ENCODE measurements at regions not wholly inside any gene's neighbourhood (a gene's known extent, or its start where the extent isn't known, plus 50 kb on each side); places are given as distances from the start of the nearest gene placed in this dataset.

DNA sequence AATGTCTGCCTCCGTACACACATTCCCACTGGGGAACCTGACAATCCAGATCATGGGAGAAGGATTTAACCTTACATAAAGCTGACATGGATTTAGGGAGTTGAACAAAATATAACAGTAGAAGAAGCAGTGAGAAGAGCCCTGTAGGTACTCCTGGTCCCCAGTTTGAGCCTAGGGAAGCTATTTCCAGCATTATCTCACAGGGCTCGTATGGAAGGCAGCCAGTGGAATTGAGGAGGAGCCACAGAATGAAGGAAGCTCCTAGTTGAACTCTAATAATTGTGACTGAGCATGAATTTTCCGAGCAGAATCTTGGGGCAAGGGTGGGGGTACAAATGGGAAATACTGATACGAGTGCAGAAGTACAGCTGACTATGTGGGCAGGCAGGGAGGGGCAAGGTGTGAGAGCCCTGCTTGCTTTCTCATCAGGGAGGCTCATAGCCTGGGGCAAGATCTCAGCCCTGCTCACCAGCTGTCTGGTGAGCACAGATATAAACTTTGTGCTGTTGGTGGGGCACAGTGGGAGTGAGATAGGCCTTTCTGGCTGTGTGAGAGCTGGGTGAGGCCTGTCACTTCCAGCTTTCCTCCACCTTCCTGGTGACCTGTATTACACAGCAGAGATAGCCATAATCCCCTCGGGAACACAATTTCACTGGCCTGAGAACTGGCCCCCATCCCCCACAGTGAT is 290.7 kb upstream of the IL12B start:
- H3K27me3 ChIP-seq (ENCODE audit: control insufficient read depth in 1 of 2, insufficient read depth in 2 of 2, low read length in 1 of 2) = no peaks in the 10 kb centered on the region
- H3K4me1 ChIP-seq (ENCODE audit: control insufficient read depth in 1 of 2, insufficient read depth in 2 of 2, low read length in 2 of 2) = peaks cover 0 to 3% of the 10 kb centered on the region in 2 donors
- no peaks in the 10 kb centered on the region for H3K36me3 ChIP-seq (ENCODE audit: control insufficient read depth in 1 of 2, insufficient read depth in 2 of 2, low read length in 1 of 2)
- H3K4me3 ChIP-seq (ENCODE audit: low read length in 2 of 2) = no peak overlapping the region
- DNase-seq (no peak), ATAC-seq (ENCODE audit: low FRiP score) (no peak)
- no peaks in the 10 kb centered on the region for H3K9me3 ChIP-seq (ENCODE audit: control insufficient read depth, low read length)
- H3K27ac ChIP-seq (ENCODE audit: low read depth in 1 of 2, low read length in 2 of 2) = no peak overlapping the region
- intact Hi-C loops (cut with DNase I) = no loop called here
- WGBS, 2 donors = 70 to 84% methylated on average over 5 of the region's 5 CpGs

DNA sequence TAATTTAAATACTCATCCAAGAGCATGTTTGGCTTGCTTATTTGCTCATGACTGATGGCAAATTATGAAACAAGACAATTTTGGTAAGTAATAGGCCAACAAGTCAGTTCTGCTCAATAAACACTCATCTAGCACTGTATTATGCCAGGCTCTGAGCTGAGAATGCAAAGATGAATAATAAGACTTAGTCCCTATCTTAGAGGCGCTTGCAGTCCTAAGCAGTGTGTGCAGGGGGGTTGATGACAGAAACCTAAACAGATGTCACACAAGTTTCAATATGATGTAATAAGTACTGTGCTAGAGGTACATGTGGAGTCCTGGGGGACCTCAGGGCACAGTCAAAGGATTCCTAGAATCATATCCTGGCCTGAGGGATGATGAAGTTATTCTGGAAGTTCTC is 287.6 kb upstream of the ADRA1B start:
- no peak for ATAC-seq (ENCODE audit: low FRiP score)
- WGBS, 2 donors = 84 to 96% methylated on average over 1 of the region's 1 CpG
- H3K4me3 ChIP-seq (ENCODE audit: low read length in 2 of 2) = no peak overlapping the region

DNA sequence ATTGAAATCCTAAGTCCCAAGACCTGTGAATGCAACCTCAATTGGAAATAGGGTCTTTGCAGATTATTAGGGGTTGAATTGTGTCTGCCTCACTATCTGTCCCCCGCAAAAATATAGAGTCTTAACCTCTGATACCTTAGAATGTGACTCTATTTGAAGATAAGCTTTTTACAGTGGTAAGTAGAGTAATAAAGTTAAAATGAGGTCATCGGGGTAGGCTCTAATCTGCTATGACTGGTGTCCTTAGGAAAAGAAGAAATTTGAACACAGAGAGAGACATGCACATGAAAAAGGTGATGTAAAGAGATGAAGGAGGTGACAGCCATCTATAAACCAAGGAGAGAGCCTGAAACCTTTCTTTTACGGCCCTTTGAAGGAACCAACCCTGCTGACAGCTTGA is 287.1 kb upstream of the ADRA1B start:
- H3K36me3 ChIP-seq (ENCODE audit: control insufficient read depth in 1 of 2, insufficient read depth in 2 of 2, low read length in 1 of 2) = no peaks in the 10 kb centered on the region
- DNase-seq (no peak), ATAC-seq (ENCODE audit: low FRiP score) (no peak)
- no peaks in the 10 kb centered on the region for H3K27me3 ChIP-seq (ENCODE audit: control insufficient read depth in 1 of 2, insufficient read depth in 2 of 2, low read length in 1 of 2)
- no peaks in the 10 kb centered on the region for H3K4me1 ChIP-seq (ENCODE audit: control insufficient read depth in 1 of 2, insufficient read depth in 2 of 2, low read length in 2 of 2)
- H3K9me3 ChIP-seq (ENCODE audit: control insufficient read depth, low read length) = no peaks in the 10 kb centered on the region
- H3K4me3 ChIP-seq (ENCODE audit: low read length in 2 of 2) = no peak overlapping the region
- intact Hi-C loops (cut with DNase I) = no loop called here
- H3K27ac ChIP-seq (ENCODE audit: low read depth in 1 of 2, low read length in 2 of 2) = no peak overlapping the region
- WGBS, 2 donors = 82 to 86% methylated on average over 3 of the region's 3 CpGs

More for the DNA sequence above, 287.6 kb upstream of the ADRA1B start:
- intact Hi-C loops (cut with DNase I) = no loop called here
- Histone ChIP-seq H3K27ac (ENCODE audit: low read depth in 1 of 2, low read length in 2 of 2) (no peak overlapping the region), H3K9me3 (ENCODE audit: control insufficient read depth, low read length) (no peaks in the 10 kb centered on the region), H3K27me3 (ENCODE audit: control insufficient read depth in 1 of 2, insufficient read depth in 2 of 2, low read length in 1 of 2) (no peaks in the 10 kb centered on the region), H3K4me1 (ENCODE audit: control insufficient read depth in 1 of 2, insufficient read depth in 2 of 2, low read length in 2 of 2) (no peaks in the 10 kb centered on the region), H3K36me3 (ENCODE audit: control insufficient read depth in 1 of 2, insufficient read depth in 2 of 2, low read length in 1 of 2) (no peaks in the 10 kb centered on the region)
- DNase-seq = no peak

DNA sequence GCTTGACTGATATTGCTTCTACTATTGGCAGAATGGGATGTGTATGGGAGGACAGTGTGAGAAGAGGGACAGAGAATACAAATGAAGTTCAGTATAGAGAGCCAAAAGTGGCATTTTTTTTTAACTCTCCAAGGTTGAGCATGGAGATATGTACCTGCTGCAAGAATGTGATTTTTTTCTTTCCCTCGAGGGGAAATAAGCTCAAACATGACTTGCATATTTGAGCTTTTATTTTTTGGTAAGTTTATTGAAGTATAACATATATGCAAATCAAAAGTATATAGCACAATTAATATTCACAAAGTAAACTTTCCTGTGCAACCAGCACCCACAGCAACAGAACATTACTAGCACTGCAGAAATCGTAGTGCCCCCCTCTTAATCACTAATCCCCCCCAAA is 285.7 kb upstream of the ADRA1B start:
- no peak for ATAC-seq (ENCODE audit: low FRiP score)
- no peak overlapping the region for H3K27ac ChIP-seq (ENCODE audit: low read depth in 1 of 2, low read length in 2 of 2)
- H3K36me3 ChIP-seq (ENCODE audit: control insufficient read depth in 1 of 2, insufficient read depth in 2 of 2, low read length in 1 of 2) = no peaks in the 10 kb centered on the region
- no peak for DNase-seq
- H3K27me3 ChIP-seq (ENCODE audit: control insufficient read depth in 1 of 2, insufficient read depth in 2 of 2, low read length in 1 of 2) = no peaks in the 10 kb centered on the region
- WGBS, 2 donors = 79 to 83% methylated on average over 2 of the region's 2 CpGs
- intact Hi-C loops (cut with DNase I) = no loop called here
- H3K4me3 ChIP-seq (ENCODE audit: low read length in 2 of 2) = no peak overlapping the region
- H3K9me3 ChIP-seq (ENCODE audit: control insufficient read depth, low read length) = no peaks in the 10 kb centered on the region
- no peaks in the 10 kb centered on the region for H3K4me1 ChIP-seq (ENCODE audit: control insufficient read depth in 1 of 2, insufficient read depth in 2 of 2, low read length in 2 of 2)

DNA sequence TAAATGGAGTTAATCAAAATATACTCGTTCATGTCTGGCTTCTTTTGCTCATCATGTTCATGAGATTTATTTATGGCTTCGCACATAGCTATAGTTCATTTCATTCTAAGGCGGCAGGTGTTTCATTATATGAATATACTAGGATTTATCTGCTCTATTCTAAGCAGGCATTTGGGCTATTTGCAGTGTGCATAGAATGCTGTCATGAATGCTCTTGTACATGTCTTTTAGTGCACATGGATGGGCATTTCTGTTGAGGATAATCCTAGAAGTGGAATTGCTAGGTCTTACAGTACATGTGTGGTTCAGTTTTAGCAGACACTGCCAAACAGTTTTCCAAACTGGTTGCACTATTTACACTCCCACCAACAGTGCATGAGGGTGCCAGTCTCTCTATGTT is 285.3 kb upstream of the ADRA1B start:
- ATAC-seq (ENCODE audit: low FRiP score) (no peak), DNase-seq (no peak)
- Histone ChIP-seq H3K4me3 (ENCODE audit: low read length in 2 of 2) (no peak overlapping the region), H3K27ac (ENCODE audit: low read depth in 1 of 2, low read length in 2 of 2) (no peak overlapping the region), H3K9me3 (ENCODE audit: control insufficient read depth, low read length) (no peaks in the 10 kb centered on the region), H3K27me3 (ENCODE audit: control insufficient read depth in 1 of 2, insufficient read depth in 2 of 2, low read length in 1 of 2) (no peaks in the 10 kb centered on the region), H3K36me3 (ENCODE audit: control insufficient read depth in 1 of 2, insufficient read depth in 2 of 2, low read length in 1 of 2) (no peaks in the 10 kb centered on the region), H3K4me1 (ENCODE audit: control insufficient read depth in 1 of 2, insufficient read depth in 2 of 2, low read length in 2 of 2) (no peaks in the 10 kb centered on the region)
- intact Hi-C loops (cut with DNase I) = no loop called here
- WGBS, 2 donors = 80 to 84% methylated on average over 3 of the region's 3 CpGs

DNA sequence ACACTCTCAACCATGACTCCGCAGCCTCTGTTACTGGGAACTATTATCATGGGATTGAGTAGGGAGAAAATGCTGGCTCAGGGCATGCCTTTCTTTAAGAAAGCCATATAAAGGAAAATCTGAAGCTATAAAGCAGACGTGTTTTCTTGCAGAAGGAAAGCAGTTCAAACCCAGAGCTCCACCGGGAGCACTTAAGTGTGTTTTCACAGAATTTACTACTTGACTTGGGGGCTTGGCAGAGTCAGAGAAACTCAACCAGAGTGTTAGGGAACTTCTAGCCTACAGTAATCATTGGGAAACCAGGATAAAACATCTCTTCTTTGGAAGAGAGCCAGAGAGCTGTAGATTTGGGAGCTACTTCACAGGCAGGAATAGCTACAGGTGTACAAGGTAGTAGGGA is 283.4 kb upstream of the ADRA1B start:
- no peaks in the 10 kb centered on the region for H3K9me3 ChIP-seq (ENCODE audit: control insufficient read depth, low read length)
- WGBS, 2 donors = 37 to 68% methylated on average over 3 of the region's 3 CpGs
- H3K27ac ChIP-seq (ENCODE audit: low read depth in 1 of 2, low read length in 2 of 2) = no peak overlapping the region
- H3K4me3 ChIP-seq (ENCODE audit: low read length in 2 of 2) = no peak overlapping the region
- no peak for DNase-seq
- no peaks in the 10 kb centered on the region for H3K36me3 ChIP-seq (ENCODE audit: control insufficient read depth in 1 of 2, insufficient read depth in 2 of 2, low read length in 1 of 2)
- intact Hi-C loops (cut with DNase I) = no loop called here
- no peaks in the 10 kb centered on the region for H3K4me1 ChIP-seq (ENCODE audit: control insufficient read depth in 1 of 2, insufficient read depth in 2 of 2, low read length in 2 of 2)
- no peak for ATAC-seq (ENCODE audit: low FRiP score)
- H3K27me3 ChIP-seq (ENCODE audit: control insufficient read depth in 1 of 2, insufficient read depth in 2 of 2, low read length in 1 of 2) = no peaks in the 10 kb centered on the region

DNA sequence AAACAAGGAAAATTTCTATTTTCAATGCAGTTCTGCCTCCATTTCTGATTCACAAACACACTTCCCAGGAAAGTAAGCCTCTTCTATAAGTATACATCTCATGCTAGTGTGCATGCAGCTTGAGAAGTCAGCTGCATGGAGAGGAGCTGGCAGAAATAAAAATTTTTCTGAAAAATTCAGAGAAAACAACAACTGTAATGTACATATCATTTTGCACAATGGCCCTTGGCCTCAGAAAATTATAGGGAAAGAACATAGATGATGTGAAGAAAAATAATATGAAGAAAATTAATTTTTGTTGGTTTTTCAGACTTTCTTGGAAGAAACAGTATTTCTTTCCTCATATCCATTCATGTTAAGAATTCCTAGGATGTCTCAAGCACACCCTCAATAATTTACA is 277.8 kb upstream of the ADRA1B start:
- Histone ChIP-seq H3K9me3 (ENCODE audit: control insufficient read depth, low read length) (no peaks in the 10 kb centered on the region), H3K27ac (ENCODE audit: low read depth in 1 of 2, low read length in 2 of 2) (no peak overlapping the region), H3K4me3 (ENCODE audit: low read length in 2 of 2) (no peak overlapping the region), H3K36me3 (ENCODE audit: control insufficient read depth in 1 of 2, insufficient read depth in 2 of 2, low read length in 1 of 2) (no peaks in the 10 kb centered on the region), H3K4me1 (ENCODE audit: control insufficient read depth in 1 of 2, insufficient read depth in 2 of 2, low read length in 2 of 2) (no peaks in the 10 kb centered on the region), H3K27me3 (ENCODE audit: control insufficient read depth in 1 of 2, insufficient read depth in 2 of 2, low read length in 1 of 2) (no peaks in the 10 kb centered on the region)
- intact Hi-C loops (cut with DNase I) = no loop called here
- ATAC-seq (ENCODE audit: low FRiP score) = no peak
- no peak for DNase-seq

DNA sequence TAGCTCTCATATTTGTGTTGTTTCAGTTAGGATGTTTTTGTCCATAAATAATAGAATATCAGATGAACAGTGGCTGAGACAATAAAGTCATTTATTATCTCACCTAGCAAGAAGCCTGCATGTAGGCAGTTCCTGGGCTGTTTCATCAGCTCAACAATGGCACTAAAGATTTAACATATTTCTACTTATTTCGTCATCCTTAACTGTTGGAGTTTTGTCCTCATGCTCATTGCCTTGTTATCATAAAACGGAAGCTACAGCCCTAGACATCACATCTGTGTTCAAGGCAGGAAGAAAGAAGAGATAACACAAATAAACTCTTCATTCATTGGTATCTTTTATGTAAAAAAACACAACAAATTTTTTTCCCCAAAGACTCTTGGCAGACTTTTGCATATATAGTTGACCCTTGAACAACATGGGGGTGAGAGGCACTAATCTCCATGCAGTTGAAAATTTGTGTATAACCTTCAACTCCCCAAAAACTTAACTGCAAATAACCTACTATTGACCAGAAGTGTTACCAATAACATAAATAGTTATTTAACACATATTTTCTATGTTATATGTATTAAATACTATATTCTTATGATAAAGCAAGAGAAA is 277.2 kb upstream of the ADRA1B start:
- DNase-seq = no peak
- H3K27ac ChIP-seq (ENCODE audit: low read depth in 1 of 2, low read length in 2 of 2) = no peak overlapping the region
- H3K4me3 ChIP-seq (ENCODE audit: low read length in 2 of 2) = no peak overlapping the region
- ATAC-seq (ENCODE audit: low FRiP score) = no peak
- no peaks in the 10 kb centered on the region for H3K9me3 ChIP-seq (ENCODE audit: control insufficient read depth, low read length)
- no peaks in the 10 kb centered on the region for H3K4me1 ChIP-seq (ENCODE audit: control insufficient read depth in 1 of 2, insufficient read depth in 2 of 2, low read length in 2 of 2)
- no peaks in the 10 kb centered on the region for H3K27me3 ChIP-seq (ENCODE audit: control insufficient read depth in 1 of 2, insufficient read depth in 2 of 2, low read length in 1 of 2)
- H3K36me3 ChIP-seq (ENCODE audit: control insufficient read depth in 1 of 2, insufficient read depth in 2 of 2, low read length in 1 of 2) = no peaks in the 10 kb centered on the region
- intact Hi-C loops (cut with DNase I) = no loop called here
- WGBS, 2 donors = 74 to 86% methylated on average over 2 of the region's 2 CpGs

DNA sequence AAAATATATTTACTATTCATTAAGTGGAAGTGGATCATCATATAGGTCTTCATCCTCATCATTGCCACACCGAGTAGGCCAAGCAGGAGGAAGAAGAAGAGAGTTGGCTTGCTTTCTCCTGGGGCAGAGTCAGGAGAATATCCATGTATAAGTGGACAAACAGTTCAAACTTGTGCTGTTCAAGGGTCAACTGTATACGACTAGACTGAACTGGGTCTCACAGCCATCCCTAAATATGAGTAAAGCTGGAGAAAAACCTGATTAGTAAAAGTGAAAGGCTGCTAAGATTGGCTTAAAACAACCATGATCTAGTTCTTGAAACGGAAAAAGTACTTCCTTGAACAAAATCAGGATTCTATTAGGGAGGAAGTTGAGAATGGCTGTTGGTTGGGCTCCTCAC is 276.7 kb upstream of the ADRA1B start:
- Histone ChIP-seq H3K4me1 (ENCODE audit: control insufficient read depth in 1 of 2, insufficient read depth in 2 of 2, low read length in 2 of 2) (no peaks in the 10 kb centered on the region), H3K4me3 (ENCODE audit: low read length in 2 of 2) (no peak overlapping the region), H3K27me3 (ENCODE audit: control insufficient read depth in 1 of 2, insufficient read depth in 2 of 2, low read length in 1 of 2) (no peaks in the 10 kb centered on the region), H3K27ac (ENCODE audit: low read depth in 1 of 2, low read length in 2 of 2) (no peak overlapping the region), H3K36me3 (ENCODE audit: control insufficient read depth in 1 of 2, insufficient read depth in 2 of 2, low read length in 1 of 2) (no peaks in the 10 kb centered on the region), H3K9me3 (ENCODE audit: control insufficient read depth, low read length) (no peaks in the 10 kb centered on the region)
- ATAC-seq (ENCODE audit: low FRiP score) (no peak), DNase-seq (no peak)
- 77 to 78% methylated on average over 3 of the region's 3 CpGs for WGBS, 2 donors
- intact Hi-C loops (cut with DNase I) = no loop called here

Measured in aorta (tissue), 5 donors.